ENCODE measurements at regions not wholly inside any gene's neighbourhood (a gene's known extent, or its start where the extent isn't known, plus 50 kb on each side); places are given as distances from the start of the nearest gene placed in this dataset.

- Mint-ChIP-seq H3K27me3 (ENCODE audit: insufficient read depth) (no peaks in the 10 kb centered on the region), H3K9me3 (peaks cover 32% of the 10 kb centered on the region), H3K27ac (no peak overlapping the region), H3K36me3 (ENCODE audit: low read depth) (peaks cover 5% of the 10 kb centered on the region; the same call in 1 of the 2 replicates), H3K4me1 (ENCODE audit: low read depth) (no peaks in the 10 kb centered on the region), H3K4me3 (no peak overlapping the region)
- TF ChIP-seq, protein P1, sequence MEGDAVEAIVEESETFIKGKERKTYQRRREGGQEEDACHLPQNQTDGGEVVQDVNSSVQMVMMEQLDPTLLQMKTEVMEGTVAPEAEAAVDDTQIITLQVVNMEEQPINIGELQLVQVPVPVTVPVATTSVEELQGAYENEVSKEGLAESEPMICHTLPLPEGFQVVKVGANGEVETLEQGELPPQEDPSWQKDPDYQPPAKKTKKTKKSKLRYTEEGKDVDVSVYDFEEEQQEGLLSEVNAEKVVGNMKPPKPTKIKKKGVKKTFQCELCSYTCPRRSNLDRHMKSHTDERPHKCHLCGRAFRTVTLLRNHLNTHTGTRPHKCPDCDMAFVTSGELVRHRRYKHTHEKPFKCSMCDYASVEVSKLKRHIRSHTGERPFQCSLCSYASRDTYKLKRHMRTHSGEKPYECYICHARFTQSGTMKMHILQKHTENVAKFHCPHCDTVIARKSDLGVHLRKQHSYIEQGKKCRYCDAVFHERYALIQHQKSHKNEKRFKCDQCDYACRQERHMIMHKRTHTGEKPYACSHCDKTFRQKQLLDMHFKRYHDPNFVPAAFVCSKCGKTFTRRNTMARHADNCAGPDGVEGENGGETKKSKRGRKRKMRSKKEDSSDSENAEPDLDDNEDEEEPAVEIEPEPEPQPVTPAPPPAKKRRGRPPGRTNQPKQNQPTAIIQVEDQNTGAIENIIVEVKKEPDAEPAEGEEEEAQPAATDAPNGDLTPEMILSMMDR (IDR thresholded peaks at IDR 0.05): no peak
- no peak for DNase-seq
Measured at GRCh38 chr3:166788936-166789335, 591.2 kb downstream of the ZBBX start.

- TF ChIP-seq, protein P1 (IDR thresholded peaks at IDR 0.05): no peak
- Mint-ChIP-seq H3K4me3 (no peak overlapping the region), H3K27ac (no peak overlapping the region), H3K4me1 (ENCODE audit: low read depth) (no peaks in the 10 kb centered on the region), H3K27me3 (ENCODE audit: insufficient read depth) (no peaks in the 10 kb centered on the region), H3K9me3 (peaks cover 41% of the 10 kb centered on the region), H3K36me3 (ENCODE audit: low read depth) (peaks cover 5% of the 10 kb centered on the region; the same call in 1 of the 2 replicates)
- no peak for DNase-seq
Measured at GRCh38 chr3:166785876-166786275, 594.2 kb downstream of the ZBBX start.

GRCh38 chr3:166783206-166783605 lies 596.9 kb downstream of the ZBBX start:
- no peaks in the 10 kb centered on the region for H3K4me1 Mint-ChIP-seq (ENCODE audit: low read depth)

GRCh38 chr3:166764698-166765318 lies 615.3 kb downstream of the ZBBX start:
- Mint-ChIP-seq H3K36me3 (ENCODE audit: low read depth) (peaks cover 9% of the 10 kb centered on the region; the same call in 1 of the 2 replicates), H3K27ac (no peak overlapping the region), H3K4me1 (ENCODE audit: low read depth) (no peaks in the 10 kb centered on the region), H3K4me3 (no peak overlapping the region), H3K27me3 (ENCODE audit: insufficient read depth) (no peaks in the 10 kb centered on the region), H3K9me3 (peaks cover 44% of the 10 kb centered on the region)
- TF ChIP-seq, protein P1 (IDR thresholded peaks at IDR 0.05): no peak
- DNase-seq: no peak

More at GRCh38 chr3:166783206-166783605, 596.9 kb downstream of the ZBBX start:
- TF ChIP-seq, protein P1 (IDR thresholded peaks at IDR 0.05): no peak
- Mint-ChIP-seq H3K4me3 (no peak overlapping the region), H3K9me3 (peaks cover 52% of the 10 kb centered on the region), H3K36me3 (ENCODE audit: low read depth) (no peaks in the 10 kb centered on the region), H3K27me3 (ENCODE audit: insufficient read depth) (no peaks in the 10 kb centered on the region), H3K27ac (no peak overlapping the region)
- DNase-seq: no peak

DNA sequence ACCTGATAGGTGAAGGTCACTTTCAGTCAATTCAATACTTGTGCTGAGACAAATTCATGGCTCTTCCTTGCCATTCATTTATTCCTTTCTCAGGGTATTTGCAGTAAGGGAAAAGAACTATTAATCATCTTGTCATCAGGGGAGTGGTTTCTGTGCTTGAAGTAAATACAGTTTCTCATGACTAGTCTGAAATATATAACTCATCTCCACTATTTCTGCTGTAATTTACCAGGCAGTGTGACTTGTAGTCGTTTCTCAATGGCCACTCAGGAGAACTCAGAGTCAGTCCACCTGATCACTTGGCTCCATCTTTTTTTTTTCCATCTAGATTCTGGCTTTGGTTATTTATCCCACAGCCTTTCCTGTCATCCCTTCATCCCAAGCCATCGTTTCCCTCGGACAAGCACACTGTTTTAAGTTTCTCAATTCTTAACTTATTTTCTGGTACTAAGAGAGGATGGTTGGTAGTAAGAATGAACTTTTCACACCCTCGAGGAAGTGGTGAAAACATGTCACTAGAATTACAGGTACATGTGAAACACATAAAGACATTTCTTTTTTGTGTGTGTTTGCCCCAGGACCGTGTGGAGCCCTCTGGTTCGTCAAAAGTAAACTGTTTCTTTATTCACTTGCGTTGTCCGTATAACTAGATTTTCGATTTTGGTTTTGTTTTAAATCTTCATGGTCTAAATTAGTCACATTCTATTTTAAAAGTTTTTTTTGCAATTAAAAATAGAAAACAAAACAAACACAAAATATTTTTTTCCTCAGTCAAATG lies 620.2 kb downstream of the ZBBX start:
- TF ChIP-seq, protein P1 (IDR thresholded peaks at IDR 0.05): no peak
- Mint-ChIP-seq H3K27ac (no peak overlapping the region), H3K4me1 (ENCODE audit: low read depth) (no peaks in the 10 kb centered on the region), H3K36me3 (ENCODE audit: low read depth) (peaks cover 4% of the 10 kb centered on the region; the same call in 1 of the 2 replicates), H3K27me3 (ENCODE audit: insufficient read depth) (no peaks in the 10 kb centered on the region), H3K4me3 (no peak overlapping the region), H3K9me3 (peaks cover 35% of the 10 kb centered on the region)
- DNase-seq: no peak

Data from HFFc6 (cell line).